ENCODE measurements at regions not wholly inside any gene's neighbourhood (a gene's known extent, or its start where the extent isn't known, plus 50 kb on each side); places are given as distances from the start of the nearest gene placed in this dataset.

- Histone ChIP-seq H3K36me3 (ENCODE audit: low read depth) (no peaks in the 10 kb centered on the region), H2AFZ (no peak overlapping the region), H3K79me2 (ENCODE audit: low read depth) (no peaks in the 10 kb centered on the region), H3K27me3 (ENCODE audit: insufficient read depth, low read depth) (no peaks in the 10 kb centered on the region), H3K9me3 (ENCODE audit: insufficient read depth, low read depth) (0 out of 2 replicates have a peak, but pooled peaks cover 3% of the 10 kb centered on the region), H3K4me1 (replicated peaks; ENCODE audit: insufficient read depth) (no peaks in the 10 kb centered on the region), H3F3A (ENCODE audit: insufficient read depth, low read depth) (no peaks in the 10 kb centered on the region), H4K20me1 (ENCODE audit: insufficient read depth) (no peaks in the 10 kb centered on the region; the same call in 1 of the 2 replicates), H3K9me2 (ENCODE audit: insufficient read depth) (no peaks in the 10 kb centered on the region), H3K4me3 (no peak overlapping the region), H3K27ac (no peak overlapping the region), H3K4me2 (no peak overlapping the region)
- BruUV-seq (replicated peaks) = no TSS peak
- ChIA-PET POLR2A (ENCODE audit: unreplicated experiment) (no interaction called here), CTCF (no interaction called here)
- DNase-seq = no peak
- TF ChIP-seq EZH2 (IDR thresholded peaks at IDR 0.05; ENCODE audit: low read depth) = no peak
- intact Hi-C loops (cut with micrococcal nuclease; ENCODE audit: unreplicated experiment) = no loop called here
Observed at GRCh38 chr3:90031121-90031520, 923.7 kb downstream of the EPHA3 start.

- H4K20me1 ChIP-seq (ENCODE audit: insufficient read depth) = no peaks in the 10 kb centered on the region
- H3K4me3 ChIP-seq = no peak overlapping the region
- H3K36me3 ChIP-seq (ENCODE audit: low read depth) = no peaks in the 10 kb centered on the region
- H3K4me2 ChIP-seq = no peak overlapping the region
- intact Hi-C loops (cut with micrococcal nuclease; ENCODE audit: unreplicated experiment) = no loop called here
- no peaks in the 10 kb centered on the region for H3F3A ChIP-seq (ENCODE audit: insufficient read depth, low read depth)
- TF ChIP-seq EZH2 (IDR thresholded peaks at IDR 0.05; ENCODE audit: low read depth) = no peak
- no peak for TF ChIP-seq CTCF (conservative IDR thresholded peaks at IDR 0.05)
- H3K27me3 ChIP-seq (ENCODE audit: insufficient read depth, low read depth) = no peaks in the 10 kb centered on the region
- ChIA-PET POLR2A (ENCODE audit: unreplicated experiment) (no interaction called here), CTCF (no interaction called here)
- H3K27ac ChIP-seq = no peak overlapping the region
- H3K4me1 ChIP-seq (replicated peaks; ENCODE audit: insufficient read depth) = no peaks in the 10 kb centered on the region
- no TSS peak for BruUV-seq (replicated peaks)
- H3K9me2 ChIP-seq (ENCODE audit: insufficient read depth) = no peaks in the 10 kb centered on the region
- 0 out of 2 replicates have a peak, but pooled peaks cover 3% of the 10 kb centered on the region for H3K9me3 ChIP-seq (ENCODE audit: insufficient read depth, low read depth)
- no peak overlapping the region for H2AFZ ChIP-seq
- no peak for DNase-seq
- no peaks in the 10 kb centered on the region for H3K79me2 ChIP-seq (ENCODE audit: low read depth)
Observed at GRCh38 chr3:90032980-90033641, 925.7 kb downstream of the EPHA3 start.

- H3K27ac ChIP-seq = no peak overlapping the region
- H2AFZ ChIP-seq = no peak overlapping the region
- H3K36me3 ChIP-seq (ENCODE audit: low read depth) = no peaks in the 10 kb centered on the region
- H3K4me1 ChIP-seq (replicated peaks; ENCODE audit: insufficient read depth) = no peaks in the 10 kb centered on the region
- TF ChIP-seq EZH2 (IDR thresholded peaks at IDR 0.05; ENCODE audit: low read depth) (no peak), CTCF (conservative IDR thresholded peaks at IDR 0.05) (no peak)
- CTCF ChIA-PET = no interaction called here
- intact Hi-C loops (cut with micrococcal nuclease; ENCODE audit: unreplicated experiment) = no loop called here
- no peak overlapping the region for H3K4me3 ChIP-seq
- H4K20me1 ChIP-seq (ENCODE audit: insufficient read depth) = no peaks in the 10 kb centered on the region
- no peaks in the 10 kb centered on the region for H3K27me3 ChIP-seq (ENCODE audit: insufficient read depth, low read depth)
- no TSS peak for BruUV-seq (replicated peaks)
- H3K79me2 ChIP-seq (ENCODE audit: low read depth) = no peaks in the 10 kb centered on the region
- H3K9me3 ChIP-seq (ENCODE audit: insufficient read depth, low read depth) = 0 out of 2 replicates have a peak, but pooled peaks cover 3% of the 10 kb centered on the region
- H3K4me2 ChIP-seq = no peak overlapping the region
- no peaks in the 10 kb centered on the region for H3F3A ChIP-seq (ENCODE audit: insufficient read depth, low read depth)
- no peak for DNase-seq
- POLR2A ChIA-PET (ENCODE audit: unreplicated experiment) = no interaction called here
- H3K9me2 ChIP-seq (ENCODE audit: insufficient read depth) = 0 out of 2 replicates have a peak, but pooled peaks cover 2% of the 10 kb centered on the region
Observed at GRCh38 chr3:90034038-90034437, 926.6 kb downstream of the EPHA3 start.

GRCh38 chr3:90035643-90036042 lies 928.2 kb downstream of the EPHA3 start:
- Histone ChIP-seq H3K36me3 (ENCODE audit: low read depth) (no peaks in the 10 kb centered on the region), H3K27me3 (ENCODE audit: insufficient read depth, low read depth) (no peaks in the 10 kb centered on the region), H3K9me3 (ENCODE audit: insufficient read depth, low read depth) (0 out of 2 replicates have a peak, but pooled peaks cover 3% of the 10 kb centered on the region), H3K9me2 (ENCODE audit: insufficient read depth) (0 out of 2 replicates have a peak, but pooled peaks cover 5% of the 10 kb centered on the region), H3K4me3 (no peak overlapping the region), H3K4me2 (no peak overlapping the region), H3K27ac (no peak overlapping the region), H3K4me1 (replicated peaks; ENCODE audit: insufficient read depth) (no peaks in the 10 kb centered on the region), H2AFZ (no peak overlapping the region), H3K79me2 (ENCODE audit: low read depth) (no peaks in the 10 kb centered on the region), H3F3A (ENCODE audit: insufficient read depth, low read depth) (no peaks in the 10 kb centered on the region), H4K20me1 (ENCODE audit: insufficient read depth) (no peaks in the 10 kb centered on the region)
- CTCF ChIA-PET = no interaction called here
- no peak for DNase-seq
- BruUV-seq (replicated peaks) = no TSS peak
- TF ChIP-seq EZH2 (IDR thresholded peaks at IDR 0.05; ENCODE audit: low read depth) (no peak), CTCF (conservative IDR thresholded peaks at IDR 0.05) (no peak)
- intact Hi-C loops (cut with micrococcal nuclease; ENCODE audit: unreplicated experiment) = no loop called here
- POLR2A ChIA-PET (ENCODE audit: unreplicated experiment) = no interaction called here
